ENCODE measurements at regions not wholly inside any gene's neighbourhood (a gene's known extent, or its start where the extent isn't known, plus 50 kb on each side); places are given as distances from the start of the nearest gene placed in this dataset.

DNA sequence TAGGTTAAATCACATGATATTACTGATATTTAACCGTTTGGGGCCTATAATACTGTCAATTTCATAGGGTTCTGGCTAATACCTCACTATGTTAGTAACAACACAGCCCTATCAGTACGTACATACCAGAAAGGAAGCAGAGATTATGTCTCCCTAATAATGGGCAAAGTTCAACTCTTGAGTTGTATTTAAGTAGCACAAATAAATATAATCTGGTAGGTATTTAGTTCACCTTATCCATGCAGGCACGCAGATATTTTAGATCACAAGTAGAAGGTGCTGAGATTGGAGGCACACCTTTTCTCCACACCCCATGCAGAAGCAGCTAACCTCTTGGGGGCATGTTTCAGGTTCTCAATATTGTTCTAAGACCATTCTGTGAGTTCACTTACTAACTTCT lies 118.9 kb downstream of the IRS1 start:
- Histone ChIP-seq H3K4me1 (no peaks in the 10 kb centered on the region), H3K4me3 (no peak overlapping the region), H3K9me3 (no peaks in the 10 kb centered on the region), H3K27me3 (ENCODE audit: low read depth) (no peaks in the 10 kb centered on the region), H3K36me3 (replicated peaks) (no peaks in the 10 kb centered on the region)
- DNase-seq (ENCODE audit: low spot score in 2 of 2) = no peak
- in situ Hi-C loops (cut with MboI; ENCODE audit: low sequenced_read_pairs) = no loop called here

DNA sequence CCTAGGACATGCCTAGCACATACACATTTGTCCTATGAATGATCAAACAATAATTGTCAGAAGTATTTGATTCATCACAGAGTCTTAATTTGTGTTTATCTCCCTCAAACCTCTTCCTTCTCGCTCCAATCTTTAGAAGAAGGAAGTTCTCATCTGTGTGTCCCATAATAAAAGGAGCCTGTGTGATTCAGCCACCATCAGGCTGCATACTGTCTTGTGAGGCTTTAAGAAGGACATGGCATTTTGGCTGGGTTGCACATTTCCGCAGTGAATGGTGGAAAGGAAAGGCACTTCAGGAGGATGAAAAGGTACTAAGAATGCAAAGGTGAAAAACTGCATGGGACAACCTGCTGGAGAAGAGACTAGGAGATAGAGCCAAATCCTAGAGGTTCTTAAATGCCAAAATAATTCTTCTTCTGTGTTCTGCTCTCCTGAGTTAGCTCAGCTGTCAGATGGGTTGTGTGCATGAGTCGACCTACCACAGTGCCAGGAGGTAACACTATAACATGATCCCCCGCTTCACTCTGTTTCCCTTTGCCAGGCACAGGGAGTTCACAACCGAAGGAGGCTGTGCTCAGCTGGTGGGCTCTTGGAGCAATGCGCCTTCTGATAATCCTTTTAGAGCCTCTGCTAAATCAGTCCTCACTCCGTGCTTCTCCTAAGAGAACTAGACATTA lies 120.1 kb downstream of the IRS1 start:
- no peak for DNase-seq (ENCODE audit: low spot score in 2 of 2)
- in situ Hi-C loops (cut with MboI; ENCODE audit: low sequenced_read_pairs) = no loop called here
- Histone ChIP-seq H3K4me3 (no peak overlapping the region), H3K36me3 (replicated peaks) (no peaks in the 10 kb centered on the region), H3K9me3 (no peaks in the 10 kb centered on the region), H3K4me1 (no peaks in the 10 kb centered on the region), H3K27me3 (ENCODE audit: low read depth) (no peaks in the 10 kb centered on the region)

DNA sequence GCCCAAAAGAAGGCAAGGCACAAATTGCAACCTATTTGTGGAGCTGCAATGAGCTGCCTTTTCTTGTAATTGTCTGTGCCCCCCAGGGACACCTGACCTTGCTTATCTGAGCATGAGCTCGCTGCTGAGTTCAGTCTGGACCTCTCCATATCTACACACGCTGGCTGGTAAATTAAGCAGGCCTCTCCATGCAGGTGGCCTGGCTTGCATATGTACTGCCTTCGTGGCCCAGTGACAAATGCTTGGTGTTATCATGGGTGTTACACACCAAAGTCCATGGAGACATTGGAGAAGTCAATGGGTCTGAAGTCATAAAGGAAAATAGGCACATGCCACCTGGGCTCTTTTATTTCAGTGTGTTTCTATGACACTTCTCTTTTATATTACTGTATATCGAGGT lies 121.2 kb downstream of the IRS1 start:
- in situ Hi-C loops (cut with MboI; ENCODE audit: low sequenced_read_pairs) = no loop called here
- Histone ChIP-seq H3K4me3 (no peak overlapping the region), H3K36me3 (replicated peaks) (no peaks in the 10 kb centered on the region), H3K27me3 (ENCODE audit: low read depth) (no peaks in the 10 kb centered on the region), H3K9me3 (no peaks in the 10 kb centered on the region), H3K4me1 (no peaks in the 10 kb centered on the region)
- no peak for DNase-seq (ENCODE audit: low spot score in 2 of 2)

DNA sequence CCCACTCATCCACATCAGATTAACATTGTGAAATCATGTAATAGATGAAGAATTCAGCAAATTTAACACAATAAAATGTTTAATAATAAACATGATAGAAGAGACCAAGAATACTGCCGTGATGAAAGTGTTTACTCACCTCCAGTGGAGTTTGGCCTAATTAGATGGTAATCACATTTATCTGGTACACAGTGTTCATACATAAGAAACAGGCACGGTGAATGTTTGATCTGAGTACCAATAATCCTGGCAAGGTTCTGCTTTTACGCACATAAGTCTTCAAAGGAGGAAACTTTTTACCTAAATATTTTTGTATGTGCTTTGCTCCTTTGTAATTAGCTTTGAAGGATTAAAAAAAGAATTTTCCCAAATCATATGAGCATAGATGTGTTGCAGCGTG lies 122.5 kb downstream of the IRS1 start:
- Histone ChIP-seq H3K36me3 (replicated peaks) (no peaks in the 10 kb centered on the region), H3K4me1 (no peaks in the 10 kb centered on the region), H3K4me3 (no peak overlapping the region), H3K27me3 (ENCODE audit: low read depth) (no peaks in the 10 kb centered on the region), H3K9me3 (no peaks in the 10 kb centered on the region)
- in situ Hi-C loops (cut with MboI; ENCODE audit: low sequenced_read_pairs) = no loop called here
- DNase-seq (ENCODE audit: low spot score in 2 of 2) = no peak

- DNase-seq (ENCODE audit: low spot score in 2 of 2) = no peak
- H3K27me3 ChIP-seq (ENCODE audit: low read depth) = no peaks in the 10 kb centered on the region
- in situ Hi-C loops (cut with MboI; ENCODE audit: low sequenced_read_pairs) = no loop called here
Measured at GRCh38 chr2:226676618-226677017, 123.0 kb downstream of the IRS1 start.

DNA sequence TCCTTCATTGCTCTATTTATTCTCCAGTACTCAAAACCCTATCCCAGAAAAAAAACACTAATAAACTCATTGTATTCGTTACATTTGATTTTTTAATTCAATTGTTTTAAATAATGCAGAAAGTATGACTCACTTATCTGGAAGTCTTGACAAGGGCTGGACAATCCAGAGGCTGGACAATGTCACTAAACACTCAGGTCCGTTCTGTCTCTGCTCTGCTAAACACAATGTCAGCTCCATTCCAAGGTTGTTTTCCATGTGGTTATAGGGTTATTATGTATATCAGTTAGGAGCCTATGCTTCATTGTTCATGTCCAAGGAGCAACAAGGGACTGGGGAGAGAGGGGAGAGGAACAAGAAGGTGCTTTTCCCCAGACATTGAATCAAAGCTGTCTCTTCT lies 125.5 kb downstream of the IRS1 start:
- peaks cover 8% of the 10 kb centered on the region; the same call in 1 of the 2 replicates for H3K4me1 ChIP-seq
- in situ Hi-C loops (cut with MboI; ENCODE audit: low sequenced_read_pairs) = no loop called here
- DNase-seq (ENCODE audit: low spot score in 2 of 2) = no peak
- H3K27me3 ChIP-seq (ENCODE audit: low read depth) = no peaks in the 10 kb centered on the region
- no peak overlapping the region for H3K4me3 ChIP-seq
- no peaks in the 10 kb centered on the region for H3K36me3 ChIP-seq (replicated peaks)
- no peaks in the 10 kb centered on the region for H3K9me3 ChIP-seq

More at GRCh38 chr2:226676618-226677017, 123.0 kb downstream of the IRS1 start:
- H3K9me3 ChIP-seq = no peaks in the 10 kb centered on the region
- no peak overlapping the region for H3K4me3 ChIP-seq
- no peaks in the 10 kb centered on the region for H3K36me3 ChIP-seq (replicated peaks)
- no peaks in the 10 kb centered on the region; the same call in 1 of the 2 replicates for H3K4me1 ChIP-seq

GRCh38 chr2:226673314-226673723 lies 126.3 kb downstream of the IRS1 start:
- no peak for DNase-seq (ENCODE audit: low spot score in 2 of 2)
- Histone ChIP-seq H3K4me1 (peaks cover 8% of the 10 kb centered on the region; the same call in 1 of the 2 replicates), H3K27me3 (ENCODE audit: low read depth) (no peaks in the 10 kb centered on the region), H3K4me3 (no peak overlapping the region), H3K9me3 (no peaks in the 10 kb centered on the region), H3K36me3 (replicated peaks) (no peaks in the 10 kb centered on the region)
- in situ Hi-C loops (cut with MboI; ENCODE audit: low sequenced_read_pairs) = no loop called here

- H3K36me3 ChIP-seq (replicated peaks) = no peaks in the 10 kb centered on the region
- peak in 1 of 2 experiments; percentile 7 for DNase-seq (ENCODE audit: low spot score in 2 of 2)
- H3K4me1 ChIP-seq = peaks cover 8% of the 10 kb centered on the region; the same call in 1 of the 2 replicates
- H3K27me3 ChIP-seq (ENCODE audit: low read depth) = no peaks in the 10 kb centered on the region
- H3K9me3 ChIP-seq = no peaks in the 10 kb centered on the region
- in situ Hi-C loops (cut with MboI; ENCODE audit: low sequenced_read_pairs) = no loop called here
- no peak overlapping the region for H3K4me3 ChIP-seq
Measured at GRCh38 chr2:226671141-226671676, 128.4 kb downstream of the IRS1 start.

DNA sequence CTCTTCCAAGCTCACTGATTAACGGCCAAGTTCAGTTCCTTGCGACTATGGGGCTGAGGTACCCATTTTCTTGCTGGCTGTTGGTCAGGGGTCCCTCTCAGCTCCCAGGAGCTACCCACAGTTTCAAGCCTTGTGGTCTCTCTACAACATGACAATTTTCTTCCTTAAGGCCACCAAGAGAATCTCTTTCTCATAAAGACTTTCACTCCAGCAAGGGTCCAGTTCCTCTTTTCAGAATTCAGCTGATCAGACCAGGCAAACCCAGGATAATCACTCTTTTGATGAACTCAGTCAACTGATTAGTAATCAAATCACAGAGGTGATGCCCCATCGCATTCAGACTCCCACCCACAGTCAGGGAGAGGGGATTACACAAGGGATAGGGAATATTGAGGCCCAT lies 129.7 kb downstream of the IRS1 start:
- DNase-seq (ENCODE audit: low spot score in 2 of 2) = no peak

DNA sequence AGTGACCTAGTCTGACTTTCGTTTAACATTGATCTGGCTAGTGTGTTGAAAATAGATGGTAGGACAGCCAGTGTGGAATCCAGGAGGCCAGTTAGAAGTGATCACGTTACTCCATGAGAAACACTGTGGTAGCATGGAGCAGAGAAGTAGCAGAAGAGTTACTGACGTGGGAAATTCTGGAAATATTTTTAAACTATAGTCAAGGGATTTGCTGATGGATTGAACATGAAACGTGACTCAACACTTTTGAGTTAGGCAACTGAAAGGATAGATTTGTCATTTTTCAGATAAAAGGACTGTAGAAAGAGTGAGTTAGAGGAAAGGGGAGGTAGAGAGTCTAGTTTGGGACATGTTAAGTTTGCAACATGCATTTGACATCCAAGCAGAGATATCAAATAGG lies 130.4 kb downstream of the IRS1 start:
- Histone ChIP-seq H3K4me3 (no peak overlapping the region), H3K36me3 (replicated peaks) (no peaks in the 10 kb centered on the region), H3K9me3 (no peaks in the 10 kb centered on the region), H3K27me3 (ENCODE audit: low read depth) (no peaks in the 10 kb centered on the region), H3K4me1 (peaks cover 8% of the 10 kb centered on the region; the same call in 1 of the 2 replicates)
- in situ Hi-C loops (cut with MboI; ENCODE audit: low sequenced_read_pairs) = no loop called here
- DNase-seq (ENCODE audit: low spot score in 2 of 2) = no peak

More for the DNA sequence above, 129.7 kb downstream of the IRS1 start:
- in situ Hi-C loops (cut with MboI; ENCODE audit: low sequenced_read_pairs) = no loop called here
- Histone ChIP-seq H3K9me3 (no peaks in the 10 kb centered on the region), H3K27me3 (ENCODE audit: low read depth) (no peaks in the 10 kb centered on the region), H3K4me1 (peaks cover 8% of the 10 kb centered on the region; the same call in 1 of the 2 replicates), H3K4me3 (no peak overlapping the region), H3K36me3 (replicated peaks) (no peaks in the 10 kb centered on the region)

DNA sequence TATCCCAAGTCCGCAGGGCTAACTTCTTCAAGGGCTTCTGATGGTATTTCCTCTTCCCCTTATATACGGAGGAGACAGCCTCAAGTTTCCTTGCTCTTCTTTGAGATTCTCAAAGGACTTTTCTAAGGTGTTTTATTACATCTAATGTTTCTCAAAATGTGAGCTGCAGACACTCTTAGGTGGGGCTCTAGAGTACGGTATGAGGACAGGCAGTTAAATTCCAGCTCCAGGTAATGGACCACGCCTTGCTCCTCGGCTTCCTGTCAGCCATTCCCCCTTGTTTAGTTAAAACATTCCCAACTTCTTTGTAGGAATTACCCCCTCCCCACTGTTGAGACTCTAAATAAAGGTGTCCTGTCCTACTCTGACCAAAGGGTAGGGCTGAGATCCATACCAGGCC lies 131.9 kb downstream of the IRS1 start:
- no peaks in the 10 kb centered on the region for H3K36me3 ChIP-seq (replicated peaks)
- DNase-seq (ENCODE audit: low spot score in 2 of 2) = no peak
- in situ Hi-C loops (cut with MboI; ENCODE audit: low sequenced_read_pairs) = no loop called here

GRCh38 chr2:226665306-226665831 lies 134.3 kb downstream of the IRS1 start:
- in situ Hi-C loops (cut with MboI; ENCODE audit: low sequenced_read_pairs) = no loop called here
- H3K4me3 ChIP-seq = no peak overlapping the region
- no peaks in the 10 kb centered on the region for H3K9me3 ChIP-seq
- H3K27me3 ChIP-seq (ENCODE audit: low read depth) = no peaks in the 10 kb centered on the region
- DNase-seq (ENCODE audit: low spot score in 2 of 2) = no peak
- H3K36me3 ChIP-seq (replicated peaks) = no peaks in the 10 kb centered on the region
- H3K4me1 ChIP-seq = peaks cover 6% of the 10 kb centered on the region

More for the DNA sequence above, 131.9 kb downstream of the IRS1 start:
- Histone ChIP-seq H3K27me3 (ENCODE audit: low read depth) (no peaks in the 10 kb centered on the region), H3K4me3 (no peak overlapping the region), H3K4me1 (peaks cover 8% of the 10 kb centered on the region; the same call in 1 of the 2 replicates), H3K9me3 (no peaks in the 10 kb centered on the region)

DNA sequence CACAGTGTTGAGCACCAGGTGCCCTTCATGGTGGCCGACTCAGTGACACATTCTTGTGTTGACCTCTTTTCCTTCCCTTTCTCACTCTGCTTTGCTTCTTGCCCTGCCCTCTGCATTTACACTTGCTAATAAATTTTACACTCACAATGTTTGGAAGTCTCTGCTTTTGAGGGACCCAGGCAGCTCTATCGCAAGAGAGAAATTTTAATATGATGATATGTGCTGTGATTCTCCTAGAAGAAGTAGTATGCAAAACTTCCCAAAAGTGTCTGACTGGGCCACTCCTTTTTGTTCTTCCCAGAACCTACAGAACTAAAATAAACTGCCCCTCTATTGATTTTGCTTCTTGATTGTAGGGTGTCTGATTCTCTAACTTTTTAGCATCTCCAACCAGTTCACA lies 135.0 kb downstream of the IRS1 start:
- H3K4me1 ChIP-seq = peaks cover 5% of the 10 kb centered on the region
- no peak overlapping the region for H3K4me3 ChIP-seq
- H3K9me3 ChIP-seq = no peaks in the 10 kb centered on the region
- H3K27me3 ChIP-seq (ENCODE audit: low read depth) = no peaks in the 10 kb centered on the region
- H3K36me3 ChIP-seq (replicated peaks) = no peaks in the 10 kb centered on the region
- in situ Hi-C loops (cut with MboI; ENCODE audit: low sequenced_read_pairs) = no loop called here
- no peak for DNase-seq (ENCODE audit: low spot score in 2 of 2)

DNA sequence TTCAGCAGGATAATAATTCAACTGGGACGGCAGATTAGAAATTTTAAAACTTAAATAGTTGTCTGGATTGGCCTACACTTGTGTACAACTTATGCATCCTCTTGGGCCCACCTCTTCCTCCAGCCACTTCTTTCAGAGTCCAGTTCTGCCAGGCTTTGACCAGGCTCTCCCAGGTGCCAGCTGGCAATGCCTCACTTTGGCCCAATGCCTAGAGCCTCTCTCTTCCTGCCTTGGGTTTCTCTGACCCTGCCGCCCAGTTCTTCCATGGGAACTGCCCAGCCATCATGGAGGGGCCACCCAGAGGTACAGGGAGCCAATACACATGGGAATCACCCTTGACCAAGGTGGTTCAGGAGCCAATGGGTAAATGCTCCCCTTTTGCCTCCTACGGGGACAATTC lies 135.5 kb downstream of the IRS1 start:
- Histone ChIP-seq H3K9me3 (no peaks in the 10 kb centered on the region), H3K27me3 (ENCODE audit: low read depth) (no peaks in the 10 kb centered on the region), H3K4me1 (peaks cover 5% of the 10 kb centered on the region), H3K36me3 (replicated peaks) (no peaks in the 10 kb centered on the region), H3K4me3 (no peak overlapping the region)
- in situ Hi-C loops (cut with MboI; ENCODE audit: low sequenced_read_pairs) = no loop called here
- no peak for DNase-seq (ENCODE audit: low spot score in 2 of 2)

All from HAP-1 (cell line).